ENCODE measurements at regions not wholly inside any gene's neighbourhood (a gene's known extent, or its start where the extent isn't known, plus 50 kb on each side); places are given as distances from the start of the nearest gene placed in this dataset.

DNA sequence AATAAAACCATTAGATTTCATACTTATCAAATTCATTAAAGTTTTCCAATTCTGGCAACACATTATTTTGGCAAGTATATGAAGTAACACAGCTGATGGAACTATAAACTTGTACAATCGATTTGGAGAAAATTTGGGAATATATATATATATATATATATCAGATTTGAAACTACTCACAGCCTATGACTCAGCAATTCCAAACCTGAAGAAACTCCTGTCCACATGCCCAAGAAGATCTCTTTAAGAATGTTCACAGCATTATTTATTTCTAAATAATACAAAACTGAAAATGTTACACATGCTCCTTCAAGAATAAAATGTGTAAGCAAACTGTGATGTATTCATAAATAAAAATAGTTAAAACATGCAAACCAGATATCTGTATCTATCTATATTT lies 270.1 kb downstream of the TFAP2A start:
- Histone ChIP-seq H3K56ac (ENCODE audit: insufficient read length, low read depth, low read length) (no peak overlapping the region), H3K18ac (ENCODE audit: insufficient read length, low read depth, low read length) (no peak overlapping the region), H2AFZ (ENCODE audit: low read length) (no peak overlapping the region), H2BK15ac (ENCODE audit: low read depth, low read length) (no peak overlapping the region), H3K79me2 (ENCODE audit: insufficient read depth, low read length) (no peaks in the 10 kb centered on the region), H3K4me2 (ENCODE audit: insufficient read depth, insufficient read length, low read length) (no peak overlapping the region), H4K5ac (ENCODE audit: insufficient read length, low read depth, low read length) (no peak overlapping the region), H3K27me3 (ENCODE audit: insufficient read depth, low read length) (no peaks in the 10 kb centered on the region), H4K20me1 (ENCODE audit: control insufficient read depth, insufficient read depth, insufficient read length) (no peaks in the 10 kb centered on the region), H3K23ac (ENCODE audit: insufficient read length, low read depth, low read length) (no peak overlapping the region), H3K4ac (ENCODE audit: low read depth, low read length) (no peak overlapping the region), H3K9ac (ENCODE audit: extremely low read depth, insufficient read length, low read length) (no peak overlapping the region), H3T11ph (ENCODE audit: low read length) (no peak overlapping the region), H3K27ac (ENCODE audit: insufficient read length, low read depth, low read length) (no peak overlapping the region), H2AK5ac (ENCODE audit: insufficient read length, low read length) (no peak overlapping the region), H4K8ac (replicated peaks; ENCODE audit: insufficient read length, low read depth, low read length) (no peak overlapping the region), H3K23me2 (ENCODE audit: insufficient read length, low read depth, low read length, poor library complexity, severe bottlenecking) (no peaks in the 10 kb centered on the region), H2BK5ac (ENCODE audit: insufficient read length, low read length) (no peak overlapping the region), H3K9me3 (ENCODE audit: control insufficient read depth, low read depth, low read length) (no peaks in the 10 kb centered on the region), H2BK120ac (ENCODE audit: low read depth, low read length, poor library complexity, severe bottlenecking) (no peak overlapping the region), H3K14ac (ENCODE audit: insufficient read depth, low read length) (no peak overlapping the region), H3K4me1 (ENCODE audit: insufficient read depth, low read length) (no peaks in the 10 kb centered on the region), H4K91ac (ENCODE audit: insufficient read length, low read depth, low read length) (no peak overlapping the region), H2BK20ac (ENCODE audit: low read depth, low read length, poor library complexity, severe bottlenecking) (no peak overlapping the region), H3K79me1 (ENCODE audit: insufficient read depth, low read depth, low read length, poor library complexity, severe bottlenecking) (no peaks in the 10 kb centered on the region), H2BK12ac (ENCODE audit: insufficient read length, low read depth, low read length) (no peak overlapping the region)
- TF ChIP-seq, protein P1, sequence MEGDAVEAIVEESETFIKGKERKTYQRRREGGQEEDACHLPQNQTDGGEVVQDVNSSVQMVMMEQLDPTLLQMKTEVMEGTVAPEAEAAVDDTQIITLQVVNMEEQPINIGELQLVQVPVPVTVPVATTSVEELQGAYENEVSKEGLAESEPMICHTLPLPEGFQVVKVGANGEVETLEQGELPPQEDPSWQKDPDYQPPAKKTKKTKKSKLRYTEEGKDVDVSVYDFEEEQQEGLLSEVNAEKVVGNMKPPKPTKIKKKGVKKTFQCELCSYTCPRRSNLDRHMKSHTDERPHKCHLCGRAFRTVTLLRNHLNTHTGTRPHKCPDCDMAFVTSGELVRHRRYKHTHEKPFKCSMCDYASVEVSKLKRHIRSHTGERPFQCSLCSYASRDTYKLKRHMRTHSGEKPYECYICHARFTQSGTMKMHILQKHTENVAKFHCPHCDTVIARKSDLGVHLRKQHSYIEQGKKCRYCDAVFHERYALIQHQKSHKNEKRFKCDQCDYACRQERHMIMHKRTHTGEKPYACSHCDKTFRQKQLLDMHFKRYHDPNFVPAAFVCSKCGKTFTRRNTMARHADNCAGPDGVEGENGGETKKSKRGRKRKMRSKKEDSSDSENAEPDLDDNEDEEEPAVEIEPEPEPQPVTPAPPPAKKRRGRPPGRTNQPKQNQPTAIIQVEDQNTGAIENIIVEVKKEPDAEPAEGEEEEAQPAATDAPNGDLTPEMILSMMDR (conservative IDR thresholded peaks at IDR 0.05), result no peak
- peaks cover 13 to 29% of the 10 kb centered on the region in 2 experiments for H3K4me1 Mint-ChIP-seq
- no peak overlapping the region for H3K27ac Mint-ChIP-seq
- H3K36me3 Mint-ChIP-seq (ENCODE audit: insufficient read depth in 1 of 3, low read depth in 3 of 3), result no peaks in the 10 kb centered on the region
- no peak for DNase-seq
- no peak overlapping the region for H3K4me3 Mint-ChIP-seq
- H3K9me3 Mint-ChIP-seq, result no peaks in the 10 kb centered on the region
- WGBS (ENCODE audit: extremely low coverage, insufficient read length, low lambda C conversion rate), result no CpG with 5 or more reads among the region's 1 CpG
- peaks cover 2% of the 10 kb centered on the region; the same call in 1 of the 2 replicates for H3K27me3 Mint-ChIP-seq (ENCODE audit: low read depth)

Measured in H9 (cell line).